ENCODE measurements at regions not wholly inside any gene's neighbourhood (a gene's known extent, or its start where the extent isn't known, plus 50 kb on each side); places are given as distances from the start of the nearest gene placed in this dataset.

- Histone ChIP-seq H3K4me3 (no peak overlapping the region), H3K36me3 (no peaks in the 10 kb centered on the region), H3K27ac (no peak overlapping the region), H3K27me3 (replicated peaks; ENCODE audit: insufficient read depth) (no peaks in the 10 kb centered on the region), H3K9me3 (no peaks in the 10 kb centered on the region), H3K4me1 (ENCODE audit: control insufficient read depth in 1 of 2, low read depth in 2 of 2) (no peaks in the 10 kb centered on the region)
- ATAC-seq (ENCODE audit: insufficient number of reproducible peaks, low FRiP score, low read depth) (no peak), DNase-seq (ENCODE audit: low spot score) (no peak)
- TF ChIP-seq CTCF (IDR thresholded peaks at IDR 0.05), result no peak
Measured at GRCh38 chr7:125641884-125642283, 712.3 kb upstream of the POT1 start.

- Histone ChIP-seq H3K4me3 (no peak overlapping the region), H3K27ac (no peak overlapping the region), H3K27me3 (replicated peaks; ENCODE audit: insufficient read depth) (no peaks in the 10 kb centered on the region), H3K4me1 (ENCODE audit: control insufficient read depth in 1 of 2, low read depth in 2 of 2) (no peaks in the 10 kb centered on the region), H3K9me3 (no peaks in the 10 kb centered on the region), H3K36me3 (no peaks in the 10 kb centered on the region)
- DNase-seq (ENCODE audit: low spot score) (no peak), ATAC-seq (ENCODE audit: insufficient number of reproducible peaks, low FRiP score, low read depth) (no peak)
- TF ChIP-seq CTCF (IDR thresholded peaks at IDR 0.05), result no peak
Measured at GRCh38 chr7:125636320-125636962, 706.8 kb upstream of the POT1 start.

GRCh38 chr7:125618516-125618915 lies 688.9 kb upstream of the POT1 start:
- Histone ChIP-seq H3K4me3 (no peak overlapping the region), H3K27ac (no peak overlapping the region), H3K4me1 (ENCODE audit: control insufficient read depth in 1 of 2, low read depth in 2 of 2) (no peaks in the 10 kb centered on the region), H3K9me3 (no peaks in the 10 kb centered on the region), H3K27me3 (replicated peaks; ENCODE audit: insufficient read depth) (no peaks in the 10 kb centered on the region), H3K36me3 (no peaks in the 10 kb centered on the region)
- ATAC-seq (ENCODE audit: insufficient number of reproducible peaks, low FRiP score, low read depth) (no peak), DNase-seq (ENCODE audit: low spot score) (no peak)
- no peak for TF ChIP-seq CTCF (IDR thresholded peaks at IDR 0.05)

GRCh38 chr7:125611582-125611981 lies 682.0 kb upstream of the POT1 start:
- DNase-seq (ENCODE audit: low spot score) (no peak), ATAC-seq (ENCODE audit: insufficient number of reproducible peaks, low FRiP score, low read depth) (no peak)
- H3K27me3 ChIP-seq (replicated peaks; ENCODE audit: insufficient read depth), result no peaks in the 10 kb centered on the region
- TF ChIP-seq CTCF (IDR thresholded peaks at IDR 0.05), result no peak
- no peaks in the 10 kb centered on the region for H3K9me3 ChIP-seq
- no peaks in the 10 kb centered on the region for H3K4me1 ChIP-seq (ENCODE audit: control insufficient read depth in 1 of 2, low read depth in 2 of 2)
- H3K27ac ChIP-seq, result no peak overlapping the region
- H3K36me3 ChIP-seq, result no peaks in the 10 kb centered on the region
- no peak overlapping the region for H3K4me3 ChIP-seq

- TF ChIP-seq CTCF (IDR thresholded peaks at IDR 0.05), result no peak
- Histone ChIP-seq H3K9me3 (no peaks in the 10 kb centered on the region), H3K27me3 (replicated peaks; ENCODE audit: insufficient read depth) (no peaks in the 10 kb centered on the region), H3K4me1 (ENCODE audit: control insufficient read depth in 1 of 2, low read depth in 2 of 2) (no peaks in the 10 kb centered on the region), H3K36me3 (no peaks in the 10 kb centered on the region), H3K27ac (no peak overlapping the region), H3K4me3 (no peak overlapping the region)
- DNase-seq (ENCODE audit: low spot score), result no peak
- no peak for ATAC-seq (ENCODE audit: insufficient number of reproducible peaks, low FRiP score, low read depth)
Measured at GRCh38 chr7:125606671-125607070, 677.0 kb upstream of the POT1 start.
